RWPE2 (cell line): ENCODE measurements at regions not wholly inside any gene's neighbourhood (a gene's known extent, or its start where the extent isn't known, plus 50 kb on each side); places are given as distances from the start of the nearest gene placed in this dataset.

Experiments
- ATAC-seq: fragments of 200-7000 bp; cut with Tn5 transposase; 3 replicates; pipeline ENCODE4 v1.9.1; 2021; ENCODE audit warnings: low read depth
- DNase-seq: peaks from one replicate; pipeline ENCODE4 v3.0.0-alpha.2; 2020; ENCODE audit warnings: low spot score
- H3K27ac ChIP-seq: fragments of 450-650 bp; 2 replicates; pipeline ENCODE4 v1.5.1; 2017; ENCODE audit warnings: mild to moderate bottlenecking; ENCODE audit not compliant: poor library complexity, severe bottlenecking
- H3K27me3 ChIP-seq: fragments of 250-450 bp; sonication (Bioruptor Pico); 2 replicates; pipeline ENCODE4 v1.5.1; 2021; ENCODE audit warnings: mild to moderate bottlenecking, moderate library complexity; ENCODE audit not compliant: insufficient read depth, poor library complexity, severe bottlenecking
- H3K36me3 ChIP-seq: fragments of 250-450 bp; sonication (Bioruptor Pico); 2 replicates; pipeline ENCODE4 v1.5.1; 2020; ENCODE audit warnings: low read depth, mild to moderate bottlenecking, moderate library complexity
- H3K4me1 ChIP-seq: fragments of 250-450 bp; sonication (Bioruptor Pico); 2 replicates; pipeline ENCODE4 v1.5.1; 2021; ENCODE audit warnings: mild to moderate bottlenecking, moderate library complexity; ENCODE audit not compliant: insufficient read depth, poor library complexity, severe bottlenecking
- H3K4me3 ChIP-seq: fragments of 250-450 bp; sonication (Bioruptor Pico); 2 replicates; pipeline ENCODE4 v1.5.1; 2021; ENCODE audit warnings: mild to moderate bottlenecking, moderate library complexity; ENCODE audit not compliant: severe bottlenecking
- H3K9me3 ChIP-seq: fragments of 250-450 bp; sonication (Bioruptor Pico); 2 replicates; pipeline ENCODE4 v1.5.1; 2021; ENCODE audit warnings: mild to moderate bottlenecking, moderate library complexity; ENCODE audit not compliant: severe bottlenecking
- TF ChIP-seq, protein P1 (sequence below): fragments of 450-650 bp; IDR thresholded peaks from one replicate; pipeline ENCODE4 v1.5.1; 2017; ENCODE audit warnings: mild to moderate bottlenecking, moderate library complexity; ENCODE audit not compliant: poor library complexity, severe bottlenecking

DNA sequence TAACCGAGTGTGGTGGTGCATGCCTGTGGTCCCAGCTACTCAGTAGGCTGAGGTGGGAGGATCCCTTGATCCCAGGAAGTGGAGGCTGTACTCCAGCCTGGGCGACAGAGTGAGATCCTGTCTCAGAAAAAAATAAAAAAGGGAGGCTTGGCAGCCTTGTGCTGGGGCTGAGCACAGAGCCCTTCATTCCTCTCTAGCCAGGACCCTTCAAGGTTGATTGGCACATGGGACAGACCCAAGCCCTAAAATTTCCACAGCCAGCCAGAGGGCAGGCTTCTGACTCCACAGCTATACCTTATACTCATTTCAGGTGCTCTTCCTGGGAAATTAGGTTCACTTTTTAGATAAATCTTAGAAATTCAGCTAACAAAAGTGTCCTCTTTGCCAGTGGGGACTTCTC lies 553.0 kb upstream of the CPEB2 start:
- TF ChIP-seq, protein P1, sequence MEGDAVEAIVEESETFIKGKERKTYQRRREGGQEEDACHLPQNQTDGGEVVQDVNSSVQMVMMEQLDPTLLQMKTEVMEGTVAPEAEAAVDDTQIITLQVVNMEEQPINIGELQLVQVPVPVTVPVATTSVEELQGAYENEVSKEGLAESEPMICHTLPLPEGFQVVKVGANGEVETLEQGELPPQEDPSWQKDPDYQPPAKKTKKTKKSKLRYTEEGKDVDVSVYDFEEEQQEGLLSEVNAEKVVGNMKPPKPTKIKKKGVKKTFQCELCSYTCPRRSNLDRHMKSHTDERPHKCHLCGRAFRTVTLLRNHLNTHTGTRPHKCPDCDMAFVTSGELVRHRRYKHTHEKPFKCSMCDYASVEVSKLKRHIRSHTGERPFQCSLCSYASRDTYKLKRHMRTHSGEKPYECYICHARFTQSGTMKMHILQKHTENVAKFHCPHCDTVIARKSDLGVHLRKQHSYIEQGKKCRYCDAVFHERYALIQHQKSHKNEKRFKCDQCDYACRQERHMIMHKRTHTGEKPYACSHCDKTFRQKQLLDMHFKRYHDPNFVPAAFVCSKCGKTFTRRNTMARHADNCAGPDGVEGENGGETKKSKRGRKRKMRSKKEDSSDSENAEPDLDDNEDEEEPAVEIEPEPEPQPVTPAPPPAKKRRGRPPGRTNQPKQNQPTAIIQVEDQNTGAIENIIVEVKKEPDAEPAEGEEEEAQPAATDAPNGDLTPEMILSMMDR = no peak
- Histone ChIP-seq H3K9me3 (no peaks in the 10 kb centered on the region), H3K4me1 (peaks cover 10% of the 10 kb centered on the region), H3K27ac (no peak overlapping the region), H3K36me3 (no peaks in the 10 kb centered on the region), H3K4me3 (no peak overlapping the region), H3K27me3 (no peaks in the 10 kb centered on the region)
- DNase-seq = no peak
- no peak for ATAC-seq

DNA sequence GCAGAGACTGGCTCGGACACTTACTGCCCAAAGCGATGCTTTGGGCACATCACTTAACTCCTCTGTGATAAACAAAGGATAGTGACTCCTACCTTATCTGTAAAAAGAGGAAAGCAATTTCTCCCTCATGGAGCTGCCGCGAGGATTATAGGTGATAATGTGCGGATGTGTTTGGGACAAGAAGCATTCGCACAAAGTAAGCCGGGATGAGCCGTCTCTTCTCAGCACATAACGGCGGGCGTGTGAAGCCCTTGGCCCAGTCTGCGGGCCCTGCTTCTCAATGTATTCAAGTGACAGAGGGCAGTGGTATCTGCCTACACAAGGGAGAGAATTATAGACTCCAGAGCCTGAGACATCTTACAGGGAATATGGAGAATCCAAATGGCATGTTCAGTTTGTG lies 550.3 kb upstream of the CPEB2 start:
- TF ChIP-seq, protein P1 = no peak
- H3K27ac ChIP-seq = no peak overlapping the region

DNA sequence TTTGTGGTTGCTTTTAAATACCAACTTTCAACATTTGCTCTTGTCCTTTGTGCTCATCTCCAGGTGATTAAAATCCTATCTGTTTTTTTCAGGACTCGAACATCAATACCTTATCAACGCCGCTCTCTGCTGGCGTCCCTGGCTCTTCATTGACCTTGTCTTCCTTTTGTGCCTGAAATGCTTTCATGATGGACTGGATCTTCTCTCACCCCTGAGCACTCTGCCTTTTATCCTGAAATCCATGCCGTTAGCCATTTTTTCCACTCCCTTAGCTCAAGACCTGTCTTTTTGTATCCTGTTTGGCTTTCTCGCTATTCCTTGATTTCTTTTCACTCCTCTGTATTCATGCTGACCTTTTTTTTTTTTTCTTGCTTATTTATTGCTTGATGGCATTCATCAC lies 549.5 kb upstream of the CPEB2 start:
- no peak for DNase-seq
- Histone ChIP-seq H3K4me1 (no peaks in the 10 kb centered on the region), H3K36me3 (no peaks in the 10 kb centered on the region), H3K27ac (no peak overlapping the region), H3K9me3 (no peaks in the 10 kb centered on the region), H3K27me3 (no peaks in the 10 kb centered on the region), H3K4me3 (no peak overlapping the region)
- no peak for ATAC-seq
- TF ChIP-seq, protein P1 = no peak

More for the DNA sequence above, 550.3 kb upstream of the CPEB2 start:
- Histone ChIP-seq H3K9me3 (no peaks in the 10 kb centered on the region), H3K27me3 (no peaks in the 10 kb centered on the region), H3K4me1 (no peaks in the 10 kb centered on the region), H3K36me3 (no peaks in the 10 kb centered on the region), H3K4me3 (no peak overlapping the region)
- ATAC-seq (no peak), DNase-seq (no peak)

DNA sequence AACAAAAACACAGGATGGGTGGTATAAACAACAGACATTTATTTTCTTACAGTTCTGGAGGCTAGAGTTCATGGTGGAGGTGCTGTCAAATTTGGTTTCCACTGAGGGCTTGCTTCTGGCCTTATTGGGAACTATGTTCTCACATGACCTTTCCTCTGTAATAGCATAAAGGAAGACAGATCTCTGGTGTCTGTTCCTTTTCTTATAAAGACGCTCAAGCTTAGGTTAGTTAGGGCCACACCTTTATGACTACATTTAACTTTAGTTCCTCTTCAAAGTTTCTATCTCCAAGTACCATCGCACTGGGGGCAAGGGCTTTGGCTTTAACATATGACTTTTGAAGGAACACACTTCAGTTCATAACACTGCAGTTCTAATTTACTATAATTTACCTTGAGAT lies 543.8 kb upstream of the CPEB2 start:
- TF ChIP-seq, protein P1 = no peak
- Histone ChIP-seq H3K4me3 (no peak overlapping the region), H3K27me3 (no peaks in the 10 kb centered on the region), H3K4me1 (no peaks in the 10 kb centered on the region), H3K9me3 (no peaks in the 10 kb centered on the region), H3K27ac (no peak overlapping the region), H3K36me3 (no peaks in the 10 kb centered on the region)
- DNase-seq (no peak), ATAC-seq (no peak)

DNA sequence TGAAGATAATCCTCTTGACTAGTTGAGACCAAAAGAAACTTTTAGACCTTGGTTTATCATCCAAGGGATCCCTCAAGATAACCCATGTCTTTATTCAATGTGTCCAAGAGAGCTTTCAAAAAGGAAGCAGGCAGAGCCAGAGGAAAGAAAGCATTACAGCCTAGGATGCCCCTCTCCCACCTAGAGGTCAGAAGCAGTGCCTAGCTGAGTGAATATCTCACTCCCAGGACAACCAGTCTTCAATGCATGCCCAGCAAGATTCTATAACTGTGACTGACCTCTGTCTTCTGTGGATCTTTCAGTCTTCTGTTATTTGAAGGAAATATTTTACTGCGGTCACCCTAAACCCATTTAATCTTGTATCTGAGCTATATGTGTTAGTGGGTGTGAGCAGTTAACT lies 537.2 kb upstream of the CPEB2 start:
- Histone ChIP-seq H3K27ac (no peak overlapping the region), H3K9me3 (no peaks in the 10 kb centered on the region), H3K36me3 (no peaks in the 10 kb centered on the region), H3K27me3 (peaks cover 5% of the 10 kb centered on the region), H3K4me1 (no peaks in the 10 kb centered on the region), H3K4me3 (no peak overlapping the region)
- ATAC-seq = no peak
- DNase-seq = no peak
- TF ChIP-seq, protein P1 = no peak
